Stimulated activated CD4-positive, alpha-beta T cell treated with anti-CD3 and anti-CD28 coated beads, TNF-alpha, amount 100 ng/mL, for 4 hours (primary cell): ENCODE measurements at regions not wholly inside any gene's neighbourhood (a gene's known extent, or its start where the extent isn't known, plus 50 kb on each side); places are given as distances from the start of the nearest gene placed in this dataset.
"Not testable (repeated sequence)": the region's sequence is repeated elsewhere in the genome, so short reads cannot be mapped to it uniquely, and the experiment has no call there.

Experiments
- DNase-seq, 3 experiments: peaks; one replicate each; pipeline ENCODE4 v3.0.0-alpha.2; 2020; ENCODE audit warnings: low read depth in 3 of 3

- DNase-seq: no peak
Observed at GRCh38 chr2:172259827-172260226, 157.1 kb upstream of the DLX2 start.

GRCh38 chr2:172260336-172260735, 157.6 kb upstream of the DLX2 start:
- no peak for DNase-seq

- DNase-seq: no peak
Observed at GRCh38 chr2:172261292-172261691, 158.6 kb upstream of the DLX2 start.

GRCh38 chr2:172262486-172262885, 159.8 kb upstream of the DLX2 start:
- no peak for DNase-seq

GRCh38 chr2:172264820-172265219, 162.1 kb upstream of the DLX2 start:
- not testable (repeated sequence) for DNase-seq

GRCh38 chr2:172269507-172270244, 157.7 kb upstream of the ITGA6 start:
- DNase-seq: not testable (repeated sequence)

- no peak for DNase-seq
Observed at GRCh38 chr2:172270278-172271079, 156.9 kb upstream of the ITGA6 start.

- DNase-seq: no peak
Observed at GRCh38 chr2:172273910-172274571, 153.3 kb upstream of the ITGA6 start.

- DNase-seq: no peak
Observed at GRCh38 chr2:172275239-172275638, 152.1 kb upstream of the ITGA6 start.

- DNase-seq: no peak
Observed at GRCh38 chr2:172276961-172277360, 150.4 kb upstream of the ITGA6 start.

GRCh38 chr2:172278667-172279066, 148.7 kb upstream of the ITGA6 start:
- no peak for DNase-seq

GRCh38 chr2:172279214-172279613, 148.2 kb upstream of the ITGA6 start:
- DNase-seq: no peak

- DNase-seq: no peak
Observed at GRCh38 chr2:172279813-172280212, 147.6 kb upstream of the ITGA6 start.

- no peak for DNase-seq
Observed at GRCh38 chr2:172280571-172281361, 146.6 kb upstream of the ITGA6 start.

- DNase-seq: no peak
Observed at GRCh38 chr2:172281648-172282570, 145.5 kb upstream of the ITGA6 start.

GRCh38 chr2:172282944-172283343, 144.4 kb upstream of the ITGA6 start:
- DNase-seq: no peak

- DNase-seq: no peak
Observed at GRCh38 chr2:172283476-172283875, 143.9 kb upstream of the ITGA6 start.

GRCh38 chr2:172284209-172284608, 143.2 kb upstream of the ITGA6 start:
- DNase-seq: no peak

- no peak for DNase-seq
Observed at GRCh38 chr2:172285010-172285621, 142.3 kb upstream of the ITGA6 start.

- DNase-seq: no peak
Observed at GRCh38 chr2:172285760-172286159, 141.6 kb upstream of the ITGA6 start.
